HEK293T (cell line): ENCODE measurements at regions not wholly inside any gene's neighbourhood (a gene's known extent, or its start where the extent isn't known, plus 50 kb on each side); places are given as distances from the start of the nearest gene placed in this dataset.

Experiments used
- BHLHE40 ChIP-seq: fragments of 450-650 bp; IDR thresholded peaks from 2 replicates; pipeline ENCODE4 v1.6.1; 2016; ENCODE audit warnings: mild to moderate bottlenecking, moderate library complexity, borderline replicate concordance
- FOXA1 ChIP-seq: fragments of 450-650 bp; IDR thresholded peaks from 2 replicates; pipeline ENCODE4 v1.6.1; 2016; ENCODE audit warnings: mild to moderate bottlenecking
- FOXK2 ChIP-seq: fragments of 450-650 bp; IDR thresholded peaks from 2 replicates; pipeline ENCODE4 v1.6.1; 2016; ENCODE audit warnings: mild to moderate bottlenecking
- FOXM1 ChIP-seq: fragments of 450-650 bp; IDR thresholded peaks from 2 replicates; pipeline ENCODE4 v1.6.1; 2017; ENCODE audit warnings: mild to moderate bottlenecking, borderline replicate concordance
- PKNOX1 ChIP-seq: fragments of 450-650 bp; IDR thresholded peaks from 2 replicates; pipeline ENCODE4 v1.6.1; 2016
- SP1 ChIP-seq: fragments of 450-650 bp; IDR thresholded peaks from 2 replicates; pipeline ENCODE4 v1.6.1; 2017
- SUZ12 ChIP-seq: fragments of 450-650 bp; IDR thresholded peaks from 2 replicates; pipeline ENCODE4 v1.6.1; 2016; ENCODE audit warnings: mild to moderate bottlenecking
- TARDBP ChIP-seq: fragments of 450-650 bp; IDR thresholded peaks from 2 replicates; pipeline ENCODE4 v1.6.1; 2016

GRCh38 chr3:72071624-72072023 is 286.7 kb upstream of the PROK2 start:
- no peak for TF ChIP-seq PKNOX1
- TF ChIP-seq FOXA1 = no peak
- TF ChIP-seq FOXM1 = no peak
- TF ChIP-seq BHLHE40 = no peak
- TF ChIP-seq SP1 = no peak
- no peak for TF ChIP-seq FOXK2
- no peak for TF ChIP-seq SUZ12
- no peak for TF ChIP-seq TARDBP
